ENCODE measurements at regions not wholly inside any gene's neighbourhood (a gene's known extent, or its start where the extent isn't known, plus 50 kb on each side); places are given as distances from the start of the nearest gene placed in this dataset.

- DNase-seq: no peak
- Histone ChIP-seq H3K9me3 (no peaks in the 10 kb centered on the region), H3K4me1 (no peaks in the 10 kb centered on the region), H3K36me3 (ENCODE audit: insufficient read depth in 1 of 2, low read depth in 1 of 2) (no peaks in the 10 kb centered on the region), H3K27me3 (ENCODE audit: insufficient read depth in 3 of 3, low read length in 2 of 3) (no peaks in the 10 kb centered on the region), H3K27ac (no peak overlapping the region), H3K4me3 (no peak overlapping the region)
- no peak for ATAC-seq
- no peak for TF ChIP-seq CTCF (IDR thresholded peaks at IDR 0.05)
- WGBS, 3 donors: 57 to 74% (median 58%) methylated on average over 6 of the region's 6 CpGs
- intact Hi-C loops (cut with DNase I): no loop called here
These were observed 161.4 kb downstream of the PIK3R1 start for GRCh38 chr5:68376935-68377334.

DNA sequence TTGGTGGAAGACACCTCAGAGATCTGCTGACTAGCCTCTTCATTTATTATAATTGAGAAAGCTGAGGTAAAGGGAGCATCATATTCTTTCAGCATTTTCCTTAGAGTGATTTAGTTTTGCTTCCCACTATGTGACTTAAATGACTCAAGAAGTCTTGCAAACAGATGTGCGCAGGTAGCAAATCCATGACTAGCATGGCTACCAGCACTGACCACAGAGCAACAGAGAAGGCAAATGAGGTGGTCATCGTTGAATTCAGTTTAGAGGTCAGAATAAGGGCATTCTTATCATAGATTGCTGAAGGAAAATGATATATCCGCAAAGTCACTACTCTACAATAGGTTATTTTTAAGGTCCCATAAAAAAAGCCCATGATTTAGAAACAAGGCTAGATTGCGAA lies 162.2 kb downstream of the PIK3R1 start:
- no peak overlapping the region for H3K27ac ChIP-seq
- ATAC-seq: no peak
- H3K4me3 ChIP-seq: no peak overlapping the region
- H3K4me1 ChIP-seq: no peaks in the 10 kb centered on the region
- no peaks in the 10 kb centered on the region for H3K9me3 ChIP-seq
- 92 to 97% (median 93%) methylated on average over 4 of the region's 4 CpGs for WGBS, 3 donors
- no peaks in the 10 kb centered on the region for H3K36me3 ChIP-seq (ENCODE audit: insufficient read depth in 1 of 2, low read depth in 1 of 2)
- DNase-seq: no peak
- TF ChIP-seq CTCF (IDR thresholded peaks at IDR 0.05): no peak
- no peaks in the 10 kb centered on the region for H3K27me3 ChIP-seq (ENCODE audit: insufficient read depth in 3 of 3, low read length in 2 of 3)
- intact Hi-C loops (cut with DNase I): no loop called here

- no peak for TF ChIP-seq CTCF (IDR thresholded peaks at IDR 0.05)
- H3K9me3 ChIP-seq: no peaks in the 10 kb centered on the region
- no peak for DNase-seq
- H3K27me3 ChIP-seq (ENCODE audit: insufficient read depth in 3 of 3, low read length in 2 of 3): no peaks in the 10 kb centered on the region
- H3K27ac ChIP-seq: no peak overlapping the region
- no peaks in the 10 kb centered on the region for H3K4me1 ChIP-seq
- WGBS, 3 donors: 84 to 85% (median 85%) methylated on average over 3 of the region's 3 CpGs
- no peak for ATAC-seq
- H3K4me3 ChIP-seq: no peak overlapping the region
- H3K36me3 ChIP-seq (ENCODE audit: insufficient read depth in 1 of 2, low read depth in 1 of 2): no peaks in the 10 kb centered on the region
- intact Hi-C loops (cut with DNase I): no loop called here
These were observed 162.8 kb downstream of the PIK3R1 start for GRCh38 chr5:68378204-68378820.

- 83 to 90% (median 85%) methylated on average over 3 of the region's 3 CpGs for WGBS, 3 donors
- no peak overlapping the region for H3K4me3 ChIP-seq
- no peak overlapping the region for H3K27ac ChIP-seq
- no peak for TF ChIP-seq CTCF (IDR thresholded peaks at IDR 0.05)
- no peak for DNase-seq
- no peaks in the 10 kb centered on the region for H3K27me3 ChIP-seq (ENCODE audit: insufficient read depth in 3 of 3, low read length in 2 of 3)
- no peaks in the 10 kb centered on the region for H3K36me3 ChIP-seq (ENCODE audit: insufficient read depth in 1 of 2, low read depth in 1 of 2)
- H3K4me1 ChIP-seq: no peaks in the 10 kb centered on the region
- no peak for ATAC-seq
- intact Hi-C loops (cut with DNase I): no loop called here
- no peaks in the 10 kb centered on the region for H3K9me3 ChIP-seq
These were observed 163.9 kb downstream of the PIK3R1 start for GRCh38 chr5:68379275-68380036.
